Suprapubic skin (tissue), 4 donors: ENCODE measurements at regions not wholly inside any gene's neighbourhood (a gene's known extent, or its start where the extent isn't known, plus 50 kb on each side); places are given as distances from the start of the nearest gene placed in this dataset.

Experiments
- EP300 ChIP-seq: sonication (generic); formaldehyde crosslinking; IDR thresholded peaks from one replicate; pipeline ENCODE4 v1.6.1; 2017; ENCODE audit warnings: antibody characterized with exemption
- POLR2A ChIP-seq, 2 donors: fragments of 450-650 bp; IDR thresholded peaks; one replicate each; pipeline ENCODE4 v1.6.1; 2017; ENCODE audit warnings: antibody characterized with exemption in 2 of 2, mild to moderate bottlenecking in 2 of 2, moderate library complexity in 2 of 2
- POLR2AphosphoS5 ChIP-seq, 3 donors: sonication (generic); formaldehyde crosslinking; IDR thresholded peaks; one replicate each; pipeline ENCODE4 v1.6.1; 2017; ENCODE audit warnings: antibody characterized with exemption in 3 of 3
- TF ChIP-seq, protein P1 (sequence below), 2 donors: fragments of 200-600 bp in 1 of 2; fragments of 450-650 bp in 1 of 2; sonication (generic) in 1 of 2; IDR thresholded peaks; one replicate each; pipeline ENCODE4 v1.5.1; 2016 to 2019; ENCODE audit warnings: antibody characterized with exemption in 2 of 2, mild to moderate bottlenecking in 1 of 2, moderate library complexity in 1 of 2

DNA sequence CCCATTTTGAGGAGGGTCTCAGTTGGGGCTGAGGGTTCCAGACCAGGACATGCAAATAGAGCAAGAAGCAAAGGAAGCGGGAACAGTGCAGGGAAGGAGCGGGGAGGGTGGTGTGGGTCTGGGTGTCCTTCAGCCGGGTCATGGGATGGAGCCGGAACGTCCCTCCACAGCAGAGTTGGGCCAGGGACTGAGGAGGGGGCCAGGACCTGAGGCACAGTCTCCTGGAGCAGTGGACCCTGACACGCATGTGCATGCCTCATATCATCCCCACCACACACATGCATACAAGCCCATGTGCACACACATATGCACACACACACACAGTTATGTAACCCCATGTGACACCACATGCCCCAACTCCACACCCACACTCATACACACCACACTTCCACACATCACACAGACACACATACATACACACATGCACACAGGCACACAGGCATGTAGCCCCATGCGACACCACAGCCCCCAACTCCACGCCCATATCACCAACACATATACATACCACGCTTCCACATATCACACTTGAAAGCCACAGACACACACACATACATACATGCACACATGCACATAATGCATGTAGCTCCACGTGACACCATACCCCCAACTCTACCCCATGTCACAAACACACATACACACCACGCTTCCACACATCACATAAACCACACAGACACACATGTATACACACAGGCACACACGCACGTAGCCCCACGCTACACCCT lies 1026.6 kb downstream of the BRD1 start:
- TF ChIP-seq, protein P1, sequence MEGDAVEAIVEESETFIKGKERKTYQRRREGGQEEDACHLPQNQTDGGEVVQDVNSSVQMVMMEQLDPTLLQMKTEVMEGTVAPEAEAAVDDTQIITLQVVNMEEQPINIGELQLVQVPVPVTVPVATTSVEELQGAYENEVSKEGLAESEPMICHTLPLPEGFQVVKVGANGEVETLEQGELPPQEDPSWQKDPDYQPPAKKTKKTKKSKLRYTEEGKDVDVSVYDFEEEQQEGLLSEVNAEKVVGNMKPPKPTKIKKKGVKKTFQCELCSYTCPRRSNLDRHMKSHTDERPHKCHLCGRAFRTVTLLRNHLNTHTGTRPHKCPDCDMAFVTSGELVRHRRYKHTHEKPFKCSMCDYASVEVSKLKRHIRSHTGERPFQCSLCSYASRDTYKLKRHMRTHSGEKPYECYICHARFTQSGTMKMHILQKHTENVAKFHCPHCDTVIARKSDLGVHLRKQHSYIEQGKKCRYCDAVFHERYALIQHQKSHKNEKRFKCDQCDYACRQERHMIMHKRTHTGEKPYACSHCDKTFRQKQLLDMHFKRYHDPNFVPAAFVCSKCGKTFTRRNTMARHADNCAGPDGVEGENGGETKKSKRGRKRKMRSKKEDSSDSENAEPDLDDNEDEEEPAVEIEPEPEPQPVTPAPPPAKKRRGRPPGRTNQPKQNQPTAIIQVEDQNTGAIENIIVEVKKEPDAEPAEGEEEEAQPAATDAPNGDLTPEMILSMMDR (IDR thresholded peaks at IDR 0.05) = no peak
- TF ChIP-seq EP300 = no peak
- TF ChIP-seq POLR2A (IDR thresholded peaks at IDR 0.05) = no peak
- no peak for TF ChIP-seq POLR2AphosphoS5 (IDR thresholded peaks at IDR 0.05)
